Neuronal stem cell (in vitro differentiated cells): ENCODE measurements at regions not wholly inside any gene's neighbourhood (a gene's known extent, or its start where the extent isn't known, plus 50 kb on each side); places are given as distances from the start of the nearest gene placed in this dataset.

Source experiments
- DNase-seq: peaks from one replicate; pipeline ENCODE4 v3.0.0-alpha.2; 2013; ENCODE audit warnings: low spot score
- H2AFZ ChIP-seq: one replicate; pipeline ENCODE4 v1.6.1; 2013; ENCODE audit warnings: mild to moderate bottlenecking, low read length, inconsistent platforms
- H2AK5ac ChIP-seq: 2 replicates; pipeline ENCODE4 v1.6.1; 2013; ENCODE audit warnings: low read depth, mild to moderate bottlenecking, inconsistent platforms, low read length, moderate library complexity, mixed read lengths
- H2BK120ac ChIP-seq: 2 replicates; pipeline ENCODE4 v1.6.1; 2013; ENCODE audit warnings: low read depth, mild to moderate bottlenecking, inconsistent platforms, low read length, moderate library complexity, mixed read lengths
- H2BK12ac ChIP-seq: one replicate; pipeline ENCODE4 v1.6.1; 2013; ENCODE audit warnings: low read length, inconsistent platforms
- H2BK15ac ChIP-seq: 2 replicates; pipeline ENCODE4 v1.6.1; 2013; ENCODE audit warnings: mild to moderate bottlenecking, low read length, inconsistent platforms, mixed read lengths
- H2BK5ac ChIP-seq: one replicate; pipeline ENCODE4 v1.6.1; 2013; ENCODE audit warnings: inconsistent platforms, mild to moderate bottlenecking, low read length, moderate library complexity
- H3K14ac ChIP-seq: one replicate; pipeline ENCODE4 v1.6.1; 2013; ENCODE audit warnings: low read length, inconsistent platforms
- H3K18ac ChIP-seq: 2 replicates; pipeline ENCODE4 v1.6.1; 2013; ENCODE audit warnings: low read length, inconsistent platforms
- H3K23ac ChIP-seq: 2 replicates; pipeline ENCODE4 v1.6.1; 2013; ENCODE audit warnings: low read depth, mild to moderate bottlenecking, mixed read lengths, low read length, inconsistent platforms; ENCODE audit not compliant: poor library complexity
- H3K27ac ChIP-seq: replicated peaks from 3 replicates; pipeline ENCODE4 v1.5.1; 2013; ENCODE audit warnings: low read length, inconsistent platforms
- H3K27me3 ChIP-seq, 3 experiments: 2 replicates each; pipeline ENCODE4 v1.6.1; 2013; ENCODE audit warnings: low read length in 3 of 3, mild to moderate bottlenecking in 2 of 3, inconsistent platforms in 1 of 3, low read depth in 1 of 3, mixed read lengths in 1 of 3, moderate library complexity in 1 of 3; ENCODE audit not compliant: control insufficient read depth in 3 of 3, insufficient read depth in 3 of 3
- H3K36me3 ChIP-seq, 2 donors: replicated peaks in 1 of 2; 2 replicates each; pipeline ENCODE4 v1.6.1; 2013; ENCODE audit warnings: low read length in 2 of 2; ENCODE audit not compliant: control insufficient read depth in 2 of 2, insufficient read depth in 2 of 2
- H3K4ac ChIP-seq: 2 replicates; pipeline ENCODE4 v1.6.1; 2013; ENCODE audit warnings: inconsistent platforms, mild to moderate bottlenecking, low read length, moderate library complexity
- H3K4me1 ChIP-seq, 2 donors: 1 replicate in 1 of 2; 2 replicates in 1 of 2; pipeline ENCODE4 v1.6.1; 2013; ENCODE audit warnings: low read length in 2 of 2, low read depth in 1 of 2; ENCODE audit not compliant: control insufficient read depth in 2 of 2, insufficient read depth in 1 of 2
- H3K4me2 ChIP-seq: one replicate; pipeline ENCODE4 v1.6.1; 2013; ENCODE audit warnings: mild to moderate bottlenecking, low read length, inconsistent platforms; ENCODE audit not compliant: insufficient read depth, poor library complexity, severe bottlenecking
- H3K4me3 ChIP-seq, 2 donors: 2 replicates each; pipeline ENCODE4 v1.5.1; 2013; ENCODE audit warnings: low read length in 2 of 2, mild to moderate bottlenecking in 2 of 2, inconsistent platforms in 1 of 2, moderate library complexity in 1 of 2
- H3K79me1 ChIP-seq: one replicate; pipeline ENCODE4 v1.6.1; 2013; ENCODE audit warnings: low read depth, mild to moderate bottlenecking, inconsistent platforms, low read length, moderate library complexity
- H3K9ac ChIP-seq: one replicate; pipeline ENCODE4 v1.6.1; 2013; ENCODE audit warnings: mild to moderate bottlenecking, low read depth, low read length, inconsistent platforms; ENCODE audit not compliant: poor library complexity
- H3K9me3 ChIP-seq, 2 donors: replicated peaks in 1 of 2; 2 replicates each; pipeline versions ENCODE3 to v1.6.1; 2013; ENCODE audit warnings: low read length in 2 of 2, mild to moderate bottlenecking in 2 of 2, inconsistent platforms in 1 of 2, low read depth in 1 of 2, mixed read lengths in 1 of 2, moderate library complexity in 1 of 2; ENCODE audit not compliant: control insufficient read depth in 2 of 2, insufficient read depth in 1 of 2
- H4K8ac ChIP-seq: one replicate; pipeline ENCODE4 v1.6.1; 2013; ENCODE audit warnings: low read depth, mild to moderate bottlenecking, inconsistent platforms, low read length, moderate library complexity
- H4K91ac ChIP-seq: one replicate; pipeline ENCODE4 v1.6.1; 2013; ENCODE audit warnings: low read length, low read depth, mild to moderate bottlenecking, inconsistent platforms; ENCODE audit not compliant: poor library complexity
- WGBS, 2 donors: extraction: QIAGEN DNeasy Blood & Tissue Kit; methylation state at CpG; one replicate each; pipeline ENCODE4 v1.1.7; 2013; ENCODE audit warnings: missing lambda C conversion rate in 2 of 2, mixed read lengths in 1 of 2; ENCODE audit not compliant: insufficient read length in 2 of 2, insufficient replicate concordance in 1 of 2; ENCODE audit errors: extremely low coverage in 2 of 2; 5-methylcytosine and 5-hydroxymethylcytosine counted together

- no peak overlapping the region for H2BK5ac ChIP-seq
- WGBS, 2 donors: no CpG with 5 or more reads among the region's 1 CpG
- no peak overlapping the region for H3K4me3 ChIP-seq
- H3K79me1 ChIP-seq: no peaks in the 10 kb centered on the region
- no peak overlapping the region for H2BK12ac ChIP-seq
- no peaks in the 10 kb centered on the region for H3K4me1 ChIP-seq
- no peak overlapping the region for H2BK15ac ChIP-seq
- no peaks in the 10 kb centered on the region for H3K27me3 ChIP-seq
- H2AK5ac ChIP-seq: no peak overlapping the region
- no peak overlapping the region for H3K4ac ChIP-seq
- no peak overlapping the region for H3K18ac ChIP-seq
- no peak overlapping the region for H2BK120ac ChIP-seq
- DNase-seq: no peak
- no peak overlapping the region for H3K4me2 ChIP-seq
- H4K91ac ChIP-seq: no peak overlapping the region
- H3K9me3 ChIP-seq: no peaks in the 10 kb centered on the region
- no peaks in the 10 kb centered on the region for H3K36me3 ChIP-seq
- H2AFZ ChIP-seq: no peak overlapping the region
- H3K23ac ChIP-seq: no peak overlapping the region
- no peak overlapping the region for H3K14ac ChIP-seq
- no peak overlapping the region for H4K8ac ChIP-seq
- no peak overlapping the region for H3K9ac ChIP-seq
- no peak overlapping the region for H3K27ac ChIP-seq
Observed at GRCh38 chr3:164132878-164133277, 945.4 kb downstream of the SI start.

GRCh38 chr3:164113371-164114332 is 964.6 kb downstream of the SI start:
- no peaks in the 10 kb centered on the region for H3K36me3 ChIP-seq
- no peak overlapping the region for H3K23ac ChIP-seq
- no CpG with 5 or more reads among the region's 8 CpGs for WGBS, 2 donors
- no peak overlapping the region for H2BK5ac ChIP-seq
- H2AK5ac ChIP-seq: no peak overlapping the region
- no peak overlapping the region for H3K4me2 ChIP-seq
- H3K9ac ChIP-seq: no peak overlapping the region
- no peak overlapping the region for H3K4me3 ChIP-seq
- no peak overlapping the region for H2BK12ac ChIP-seq
- no peaks in the 10 kb centered on the region for H3K79me1 ChIP-seq
- no peak overlapping the region for H2BK120ac ChIP-seq
- H4K91ac ChIP-seq: no peak overlapping the region
- H3K4ac ChIP-seq: no peak overlapping the region
- no peak overlapping the region for H3K18ac ChIP-seq
- H3K14ac ChIP-seq: no peak overlapping the region
- H3K27ac ChIP-seq: no peak overlapping the region
- H4K8ac ChIP-seq: no peak overlapping the region
- no peaks in the 10 kb centered on the region for H3K27me3 ChIP-seq
- H2BK15ac ChIP-seq: no peak overlapping the region
- H2AFZ ChIP-seq: no peak overlapping the region
- no peak for DNase-seq
- H3K9me3 ChIP-seq: no peaks in the 10 kb centered on the region
- no peaks in the 10 kb centered on the region for H3K4me1 ChIP-seq

- Histone ChIP-seq H3K4ac (no peak overlapping the region), H2BK5ac (no peak overlapping the region), H3K4me3 (no peak overlapping the region), H3K14ac (no peak overlapping the region), H3K27me3 (no peaks in the 10 kb centered on the region), H3K9me3 (no peaks in the 10 kb centered on the region), H2BK12ac (no peak overlapping the region), H4K91ac (no peak overlapping the region), H3K18ac (no peak overlapping the region), H3K4me1 (no peaks in the 10 kb centered on the region), H3K23ac (no peak overlapping the region), H2AFZ (no peak overlapping the region), H3K36me3 (no peaks in the 10 kb centered on the region), H3K79me1 (no peaks in the 10 kb centered on the region), H3K4me2 (no peak overlapping the region), H3K9ac (no peak overlapping the region), H3K27ac (no peak overlapping the region), H4K8ac (no peak overlapping the region), H2BK15ac (no peak overlapping the region), H2BK120ac (no peak overlapping the region), H2AK5ac (no peak overlapping the region)
- DNase-seq: no peak
Observed at GRCh38 chr3:164096352-164096751, 981.9 kb downstream of the SI start.

- Histone ChIP-seq H2AK5ac (no peak overlapping the region), H3K4me1 (no peaks in the 10 kb centered on the region), H3K4ac (no peak overlapping the region), H3K18ac (no peak overlapping the region), H4K8ac (no peak overlapping the region), H2BK15ac (no peak overlapping the region), H3K23ac (no peak overlapping the region), H2BK12ac (no peak overlapping the region), H3K9ac (no peak overlapping the region), H3K36me3 (no peaks in the 10 kb centered on the region), H2AFZ (no peak overlapping the region), H3K14ac (no peak overlapping the region), H2BK5ac (no peak overlapping the region), H3K27me3 (no peaks in the 10 kb centered on the region), H3K79me1 (no peaks in the 10 kb centered on the region), H3K27ac (no peak overlapping the region), H2BK120ac (no peak overlapping the region), H4K91ac (no peak overlapping the region), H3K9me3 (no peaks in the 10 kb centered on the region), H3K4me3 (no peak overlapping the region), H3K4me2 (no peak overlapping the region)
- DNase-seq: no peak
- WGBS, 2 donors: no CpG with 5 or more reads among the region's 2 CpGs
Observed at GRCh38 chr3:164095949-164096348, 982.3 kb downstream of the SI start.
